ENCODE measurements at regions not wholly inside any gene's neighbourhood (a gene's known extent, or its start where the extent isn't known, plus 50 kb on each side); places are given as distances from the start of the nearest gene placed in this dataset.

- TF ChIP-seq EHMT2 (IDR thresholded peaks at IDR 0.05; ENCODE audit: low read depth) (no peak), EP300 (IDR thresholded peaks at IDR 0.05) (no peak), RCOR1 (IDR thresholded peaks at IDR 0.05; ENCODE audit: low read depth, low read length) (no peak), RAD21 (conservative IDR thresholded peaks at IDR 0.05 in 1 of 2, IDR thresholded peaks at IDR 0.05 in 1 of 2) (no peak), ESRRA (IDR thresholded peaks at IDR 0.05; ENCODE audit: borderline replicate concordance, low read length) (no peak)
- TF ChIP-seq, protein P1, sequence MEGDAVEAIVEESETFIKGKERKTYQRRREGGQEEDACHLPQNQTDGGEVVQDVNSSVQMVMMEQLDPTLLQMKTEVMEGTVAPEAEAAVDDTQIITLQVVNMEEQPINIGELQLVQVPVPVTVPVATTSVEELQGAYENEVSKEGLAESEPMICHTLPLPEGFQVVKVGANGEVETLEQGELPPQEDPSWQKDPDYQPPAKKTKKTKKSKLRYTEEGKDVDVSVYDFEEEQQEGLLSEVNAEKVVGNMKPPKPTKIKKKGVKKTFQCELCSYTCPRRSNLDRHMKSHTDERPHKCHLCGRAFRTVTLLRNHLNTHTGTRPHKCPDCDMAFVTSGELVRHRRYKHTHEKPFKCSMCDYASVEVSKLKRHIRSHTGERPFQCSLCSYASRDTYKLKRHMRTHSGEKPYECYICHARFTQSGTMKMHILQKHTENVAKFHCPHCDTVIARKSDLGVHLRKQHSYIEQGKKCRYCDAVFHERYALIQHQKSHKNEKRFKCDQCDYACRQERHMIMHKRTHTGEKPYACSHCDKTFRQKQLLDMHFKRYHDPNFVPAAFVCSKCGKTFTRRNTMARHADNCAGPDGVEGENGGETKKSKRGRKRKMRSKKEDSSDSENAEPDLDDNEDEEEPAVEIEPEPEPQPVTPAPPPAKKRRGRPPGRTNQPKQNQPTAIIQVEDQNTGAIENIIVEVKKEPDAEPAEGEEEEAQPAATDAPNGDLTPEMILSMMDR (IDR thresholded peaks at IDR 0.05): no peak
- TF ChIP-seq, protein P2, sequence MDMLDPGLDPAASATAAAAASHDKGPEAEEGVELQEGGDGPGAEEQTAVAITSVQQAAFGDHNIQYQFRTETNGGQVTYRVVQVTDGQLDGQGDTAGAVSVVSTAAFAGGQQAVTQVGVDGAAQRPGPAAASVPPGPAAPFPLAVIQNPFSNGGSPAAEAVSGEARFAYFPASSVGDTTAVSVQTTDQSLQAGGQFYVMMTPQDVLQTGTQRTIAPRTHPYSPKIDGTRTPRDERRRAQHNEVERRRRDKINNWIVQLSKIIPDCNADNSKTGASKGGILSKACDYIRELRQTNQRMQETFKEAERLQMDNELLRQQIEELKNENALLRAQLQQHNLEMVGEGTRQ (IDR thresholded peaks at IDR 0.05): no peak
Observed at GRCh38 chr4:12534684-12535083, 949.5 kb downstream of the RAB28 start.
